Medulla oblongata (tissue), 1 donor: ENCODE measurements at regions not wholly inside any gene's neighbourhood (a gene's known extent, or its start where the extent isn't known, plus 50 kb on each side); places are given as distances from the start of the nearest gene placed in this dataset.
"Not testable (repeated sequence)": the region's sequence is repeated elsewhere in the genome, so short reads cannot be mapped to it uniquely, and the experiment has no call there.

Source experiments
- DNase-seq: peaks from one replicate; pipeline ENCODE4 v3.0.0-alpha.2; 2015; ENCODE audit errors: extremely low spot score

DNA sequence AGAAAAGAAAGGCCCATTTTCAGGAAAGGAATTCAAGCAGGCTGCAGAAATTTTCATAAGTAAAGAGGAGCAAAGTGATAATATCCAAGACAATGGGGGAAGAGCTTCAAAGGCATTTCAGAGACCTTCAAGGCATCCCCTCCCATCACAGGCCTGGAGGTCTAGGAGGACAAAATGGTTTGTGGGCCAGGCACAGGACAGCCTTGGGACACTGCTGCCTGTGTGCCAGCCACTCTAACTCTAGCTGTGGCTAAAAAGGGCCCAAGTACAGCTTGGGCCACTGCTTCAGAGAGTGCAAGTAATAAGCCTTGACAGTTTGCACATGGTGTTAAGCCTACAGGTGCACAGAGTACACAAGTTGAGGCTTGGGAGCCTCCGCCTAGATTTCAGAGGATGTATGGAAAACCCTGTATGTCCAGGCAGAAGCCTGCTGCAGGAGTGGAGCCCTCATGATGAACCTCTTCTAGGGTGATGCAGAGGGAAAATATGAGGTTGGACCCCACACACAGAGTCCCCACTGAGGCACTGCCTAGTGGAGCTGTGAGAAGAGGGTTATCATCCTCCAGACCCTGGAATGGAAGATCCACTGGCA lies 51.8 kb upstream of the ZSWIM5 start:
- no peak for DNase-seq

- DNase-seq: no peak
These were observed 52.6 kb upstream of the ZSWIM5 start for GRCh38 chr1:45259053-45259452.

GRCh38 chr1:45260244-45260643 lies 53.8 kb upstream of the ZSWIM5 start:
- DNase-seq: no peak

DNA sequence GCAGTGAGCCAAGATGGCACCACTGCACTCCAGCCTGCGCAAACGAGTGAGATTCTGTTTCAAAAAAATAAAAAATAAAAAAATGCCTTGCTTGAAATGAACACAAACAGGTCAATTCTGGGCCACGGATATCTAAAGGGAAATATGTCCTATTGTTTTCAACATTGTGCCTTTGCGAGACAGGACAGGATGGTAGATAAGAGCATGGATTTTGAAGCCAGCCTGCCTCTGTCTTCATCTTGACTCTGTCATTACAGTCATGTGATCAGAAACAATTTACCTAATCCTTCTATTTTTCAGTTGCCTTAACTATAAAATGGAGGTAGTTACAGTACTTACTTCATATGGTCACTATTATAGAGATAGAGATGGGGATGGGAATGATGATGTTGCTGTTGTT lies 56.7 kb upstream of the ZSWIM5 start:
- DNase-seq: no peak

DNA sequence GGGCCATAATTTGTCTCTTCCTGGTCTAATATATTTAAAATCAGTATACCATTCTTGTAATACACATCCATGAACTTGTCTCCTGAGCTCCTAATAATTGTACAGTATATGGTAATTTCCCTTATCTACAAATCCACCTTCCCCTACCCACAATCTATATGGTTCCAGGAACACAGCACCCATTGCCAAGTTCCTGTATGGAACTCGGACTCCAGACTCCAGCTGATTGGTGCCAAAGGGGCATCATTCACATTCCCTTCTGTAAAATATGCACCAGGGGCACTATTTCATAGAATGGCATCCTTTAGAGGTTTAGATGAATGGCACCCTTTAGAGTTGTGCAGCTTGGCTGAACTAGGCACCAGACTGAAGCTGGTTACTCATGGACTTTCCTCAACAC lies 58.8 kb upstream of the ZSWIM5 start:
- no peak for DNase-seq

DNA sequence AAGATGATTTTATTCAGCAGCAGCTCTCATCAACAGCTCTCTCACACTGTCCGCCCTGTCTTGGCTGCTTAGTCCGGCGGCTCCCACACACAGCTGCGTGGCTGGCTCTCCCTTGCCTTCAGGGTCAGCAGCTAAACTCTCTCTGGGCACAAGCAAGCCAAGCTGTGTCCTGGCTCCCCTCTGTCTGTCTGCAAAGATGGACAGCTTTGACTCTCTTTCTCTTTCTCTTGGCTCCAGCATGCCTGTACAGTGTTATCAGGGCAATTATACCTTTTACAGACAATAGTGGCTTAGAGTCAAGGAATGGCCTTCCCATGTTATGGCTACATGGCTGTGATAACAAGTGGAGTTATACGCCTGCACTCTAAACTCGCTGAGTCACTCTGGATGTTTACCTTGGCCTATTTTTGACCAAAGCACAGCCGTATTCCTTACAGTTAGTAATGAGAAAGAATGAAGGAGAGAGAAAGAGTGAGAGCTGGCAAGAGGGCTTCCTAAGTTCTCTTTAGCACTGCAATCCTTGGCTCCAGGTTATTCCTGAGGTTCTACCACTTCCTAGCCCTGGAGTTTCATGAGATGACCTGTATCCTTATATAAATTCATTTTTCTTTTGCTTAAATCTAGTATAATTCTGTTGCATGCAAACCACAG lies 59.9 kb upstream of the ZSWIM5 start:
- DNase-seq: peak; percentile 12

GRCh38 chr1:45268310-45268709 lies 58.4 kb upstream of the HPDL start:
- DNase-seq: not testable (repeated sequence)

- not testable (repeated sequence) for DNase-seq
These were observed 54.4 kb upstream of the HPDL start for GRCh38 chr1:45272267-45272666.

- no peak for DNase-seq
These were observed 53.8 kb upstream of the HPDL start for GRCh38 chr1:45272913-45273371.

GRCh38 chr1:45275054-45275453 lies 51.6 kb upstream of the HPDL start:
- peak; percentile 54 for DNase-seq
